IMR-90 (cell line): ENCODE measurements at regions not wholly inside any gene's neighbourhood (a gene's known extent, or its start where the extent isn't known, plus 50 kb on each side); places are given as distances from the start of the nearest gene placed in this dataset.

Experiments used
- ATAC-seq: fragments of 200-7000 bp; cut with Tn5 transposase; 2 replicates; pipeline ENCODE4 v1.9.1; 2020; ENCODE audit warnings: low read depth, mild to moderate bottlenecking, moderate library complexity
- BruUV-seq: library from RNA; stranded (reverse); fragments of 400-500 nt; replicated peaks from 2 replicates; lab custom pipeline; 2021; lab: Mats Ljungman, UMichigan
- CTCF ChIA-PET: fragments of 300-600 bp; formaldehyde crosslinking; extraction: SDS; loops from one replicate; lab custom pipeline; 2021; ENCODE audit warnings: antibody characterized with exemption; lab: Yijun Ruan, JAX
- POLR2A ChIA-PET: fragments of 300-600 bp; sonication (Branson Sonifier 250); formaldehyde crosslinking; loops from one replicate; lab custom pipeline; 2022; ENCODE audit warnings: antibody characterized with exemption; ENCODE audit not compliant: unreplicated experiment; lab: Charles Lee
- DNase-seq: peaks from one replicate; pipeline ENCODE4 v3.0.0; 2013
- H2AFZ ChIP-seq: replicated peaks from 2 replicates; pipeline ENCODE3; 2013; ENCODE audit warnings: low read length, mild to moderate bottlenecking; ENCODE audit not compliant: poor library complexity
- H2AK5ac ChIP-seq: 2 replicates; pipeline ENCODE4 v1.6.1; 2013; ENCODE audit warnings: low read depth, low read length, inconsistent platforms
- H2AK9ac ChIP-seq: replicated peaks from 2 replicates; pipeline ENCODE3; 2013; ENCODE audit warnings: mild to moderate bottlenecking, low read depth, low read length, moderate library complexity; ENCODE audit not compliant: poor library complexity
- H2BK120ac ChIP-seq: 2 replicates; pipeline ENCODE4 v1.6.1; 2013; ENCODE audit warnings: low read depth, low read length, inconsistent platforms
- H2BK15ac ChIP-seq: 3 replicates; pipeline ENCODE4 v1.6.1; 2013; ENCODE audit warnings: low read depth, low read length, inconsistent platforms
- H2BK20ac ChIP-seq: 2 replicates; pipeline ENCODE4 v1.6.1; 2013; ENCODE audit warnings: low read depth, mild to moderate bottlenecking, inconsistent platforms, low read length, moderate library complexity
- H2BK5ac ChIP-seq: 2 replicates; pipeline ENCODE4 v1.6.1; 2013; ENCODE audit warnings: mild to moderate bottlenecking, low read depth, low read length, inconsistent platforms; ENCODE audit not compliant: poor library complexity, severe bottlenecking
- H3K14ac ChIP-seq: replicated peaks from 2 replicates; pipeline ENCODE4 v1.6.1; 2013; ENCODE audit warnings: low read depth, low read length, inconsistent platforms
- H3K18ac ChIP-seq: 2 replicates; pipeline ENCODE4 v1.6.1; 2013; ENCODE audit warnings: low read depth, low read length, control low read depth
- H3K23ac ChIP-seq: 2 replicates; pipeline ENCODE4 v1.6.1; 2013; ENCODE audit warnings: low read depth, low read length, inconsistent platforms
- H3K27ac ChIP-seq: 2 replicates; pipeline ENCODE4 v1.5.1; 2013; ENCODE audit warnings: mild to moderate bottlenecking, control low read depth, low read length; ENCODE audit not compliant: insufficient read depth
- H3K27me3 ChIP-seq: 2 replicates; pipeline ENCODE4 v1.6.1; 2013; ENCODE audit warnings: low read length; ENCODE audit not compliant: control insufficient read depth, insufficient read depth
- H3K36me3 ChIP-seq: 2 replicates; pipeline ENCODE4 v1.6.1; 2013; ENCODE audit warnings: low read length, mixed read lengths; ENCODE audit not compliant: control insufficient read depth, insufficient read depth
- H3K4ac ChIP-seq: 2 replicates; pipeline ENCODE4 v1.6.1; 2013; ENCODE audit warnings: low read depth, low read length, inconsistent platforms
- H3K4me1 ChIP-seq: 2 replicates; pipeline ENCODE4 v1.6.1; 2013; ENCODE audit warnings: low read length, mixed read lengths; ENCODE audit not compliant: control insufficient read depth, insufficient read depth
- H3K4me2 ChIP-seq: 2 replicates; pipeline ENCODE4 v1.6.1; 2013; ENCODE audit warnings: low read depth, mild to moderate bottlenecking, control low read depth, low read length, moderate library complexity
- H3K4me3 ChIP-seq: 2 replicates; pipeline ENCODE4 v1.5.1; 2013; ENCODE audit warnings: low read depth, mild to moderate bottlenecking, control low read depth, low read length, moderate library complexity; ENCODE audit not compliant: insufficient read depth
- H3K56ac ChIP-seq: 2 replicates; pipeline ENCODE4 v1.6.1; 2013; ENCODE audit warnings: low read length, inconsistent platforms; ENCODE audit not compliant: insufficient read depth; ENCODE audit errors: extremely low read depth
- H3K79me1 ChIP-seq, 2 experiments: 2 replicates each; pipeline ENCODE4 v1.6.1; 2013; ENCODE audit warnings: low read length in 2 of 2, inconsistent platforms in 1 of 2, low read depth in 1 of 2
- H3K9ac ChIP-seq: 2 replicates; pipeline ENCODE4 v1.6.1; 2013; ENCODE audit warnings: low read depth, low read length, control low read depth
- H3K9me1 ChIP-seq: 2 replicates; pipeline ENCODE4 v1.6.1; 2013; ENCODE audit warnings: low read length, inconsistent platforms; ENCODE audit not compliant: insufficient read depth
- H3K9me3 ChIP-seq: 2 replicates; pipeline ENCODE4 v1.6.1; 2013; ENCODE audit warnings: low read length; ENCODE audit not compliant: control insufficient read depth, insufficient read depth
- H4K20me1 ChIP-seq: 2 replicates; pipeline ENCODE4 v1.6.1; 2013; ENCODE audit warnings: low read length, inconsistent platforms; ENCODE audit not compliant: insufficient read depth
- H4K5ac ChIP-seq: 2 replicates; pipeline ENCODE4 v1.6.1; 2013; ENCODE audit warnings: mild to moderate bottlenecking, low read depth, low read length, control low read depth
- H4K8ac ChIP-seq, 2 experiments: 2 replicates each; pipeline ENCODE4 v1.6.1; 2013; ENCODE audit warnings: low read depth in 2 of 2, low read length in 2 of 2, control low read depth in 1 of 2, inconsistent platforms in 1 of 2
- H4K91ac ChIP-seq: 2 replicates; pipeline ENCODE4 v1.6.1; 2013; ENCODE audit warnings: low read depth, low read length, inconsistent platforms; ENCODE audit not compliant: insufficient read depth
- BHLHE40 ChIP-seq: fragments of 150-350 bp; IDR thresholded peaks from 2 replicates; pipeline ENCODE4 v1.6.1; 2016; ENCODE audit warnings: mild to moderate bottlenecking, low read depth, low read length
- CEBPB ChIP-seq: IDR thresholded peaks from 2 replicates; pipeline ENCODE4 v1.6.1; 2012; ENCODE audit warnings: low read depth, low read length, improper control_type of control experiment
- CHD1 ChIP-seq: IDR thresholded peaks from 2 replicates; pipeline ENCODE4 v1.6.1; 2012; ENCODE audit warnings: low read depth, low read length, improper control_type of control experiment
- FOS ChIP-seq: fragments of 150-350 bp; IDR thresholded peaks from 2 replicates; pipeline ENCODE4 v1.6.1; 2016; ENCODE audit warnings: low read depth, low read length
- MAFK ChIP-seq: IDR thresholded peaks from 2 replicates; pipeline ENCODE4 v1.6.1; 2012; ENCODE audit warnings: low read depth, low read length, improper control_type of control experiment
- MAZ ChIP-seq: IDR thresholded peaks from 2 replicates; pipeline ENCODE4 v1.6.1; 2012; ENCODE audit warnings: low read depth, mild to moderate bottlenecking, low read length, improper control_type of control experiment, moderate library complexity, borderline replicate concordance
- MXI1 ChIP-seq: IDR thresholded peaks from 2 replicates; pipeline ENCODE4 v1.6.1; 2012; ENCODE audit warnings: low read depth, mild to moderate bottlenecking, low read length, moderate library complexity, borderline replicate concordance
- NFE2L2 ChIP-seq: fragments of 150-350 bp; IDR thresholded peaks from 2 replicates; pipeline ENCODE4 v1.6.1; 2016; ENCODE audit warnings: low read depth, mild to moderate bottlenecking, low read length
- POLR2A ChIP-seq: IDR thresholded peaks from 2 replicates; pipeline ENCODE4 v1.6.1; 2012; ENCODE audit warnings: mild to moderate bottlenecking, low read depth, low read length
- RAD21 ChIP-seq: IDR thresholded peaks from 2 replicates; pipeline ENCODE4 v1.6.1; 2012; ENCODE audit warnings: low read length, improper control_type of control experiment
- RCOR1 ChIP-seq: IDR thresholded peaks from 2 replicates; pipeline ENCODE4 v1.6.1; 2012; ENCODE audit warnings: mild to moderate bottlenecking, low read length, improper control_type of control experiment; ENCODE audit not compliant: insufficient replicate concordance
- RFX5 ChIP-seq: IDR thresholded peaks from 2 replicates; pipeline ENCODE4 v1.8.0; 2012; ENCODE audit warnings: low read depth, mild to moderate bottlenecking, low read length, moderate library complexity
- SMC3 ChIP-seq: fragments of 150-350 bp; IDR thresholded peaks from 2 replicates; pipeline ENCODE4 v1.6.1; 2016; ENCODE audit warnings: low read depth, mild to moderate bottlenecking, antibody characterized with exemption, low read length, moderate library complexity
- WGBS, 2 experiments: methylation state at CpG; one replicate each; pipeline versions ENCODE4 v1.1.5 to v1.1.7; 2013; ENCODE audit warnings: missing lambda C conversion rate in 2 of 2; ENCODE audit not compliant: insufficient read length in 1 of 2; ENCODE audit errors: extremely low coverage in 2 of 2; 5-methylcytosine and 5-hydroxymethylcytosine counted together
- dilution Hi-C: fragments of 300-500 bp; cut with HindIII; formaldehyde crosslinking; loops from one replicate; pipeline ENCODE4 v1.14.3; 2018; ENCODE audit warnings: low sequenced_read_pairs; ENCODE audit not compliant: unreplicated experiment
- in situ Hi-C: fragments of 300-500 bp; cut with MboI; formaldehyde crosslinking; loops from 3 replicates; pipeline ENCODE4 v1.14.3; 2019; ENCODE audit warnings: low sequenced_read_pairs, inconsistent platforms, mixed read lengths
- intact Hi-C: fragments of 100-400 bp; cut with micrococcal nuclease; formaldehyde crosslinking; loops from 2 replicates; pipeline ENCODE4 v1.10.0; 2022
- TF ChIP-seq, protein P1 (sequence below): fragments of 150-350 bp; IDR thresholded peaks from 2 replicates; pipeline ENCODE4 v1.6.1; 2017; ENCODE audit warnings: mild to moderate bottlenecking, antibody characterized with exemption, low read length, low read depth
- TF ChIP-seq, protein P2 (sequence below): fragments of 150-350 bp; IDR thresholded peaks from 2 replicates; pipeline ENCODE4 v1.6.1; 2016; ENCODE audit warnings: low read depth, mild to moderate bottlenecking, low read length, moderate library complexity, borderline replicate concordance
- TF ChIP-seq, protein P3 (sequence below): conservative IDR thresholded peaks from 2 replicates; pipeline ENCODE4 v1.5.1; 2012; ENCODE audit warnings: mild to moderate bottlenecking, low read depth, low read length, improper control_type of control experiment

DNA sequence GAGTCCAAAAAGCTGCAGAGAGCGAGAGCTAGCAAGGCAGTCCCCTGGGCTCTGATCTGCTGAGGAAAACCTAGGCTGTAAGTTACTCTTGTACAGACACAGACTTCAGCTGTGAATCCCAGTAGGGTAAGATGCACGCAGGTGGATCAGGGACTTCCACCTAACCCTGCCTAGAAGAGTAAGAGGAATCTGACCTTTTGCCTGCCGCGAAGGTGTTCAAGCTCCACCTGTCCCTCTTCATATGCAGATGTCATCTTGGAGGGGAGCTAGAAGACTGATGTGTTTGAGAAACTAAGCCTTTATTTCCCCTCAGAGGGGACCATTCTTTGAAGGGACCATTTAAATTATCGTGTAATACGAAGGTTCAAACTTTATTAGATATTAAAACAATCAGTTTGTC is 108.6 kb upstream of the USP24 start:
- Histone ChIP-seq H3K4me3 (no peak overlapping the region), H3K27me3 (peaks cover 5% of the 10 kb centered on the region; the same call in 1 of the 2 replicates), H4K8ac (no peak overlapping the region), H2BK15ac (peak overlapping the region; percentile 34; the same call in 1 of the 3 replicates), H4K5ac (no peak overlapping the region), H3K4ac (peak overlapping the region; percentile 54), H2BK5ac (no peak overlapping the region), H3K4me2 (no peak overlapping the region), H3K4me1 (peaks cover 9% of the 10 kb centered on the region; the same call in 1 of the 2 replicates), H3K9me1 (peaks cover 8% of the 10 kb centered on the region), H2BK120ac (peak overlapping the region; percentile 45; the same call in 1 of the 2 replicates), H3K14ac (no peak overlapping the region), H2BK20ac (peak overlapping the region; percentile 53; the same call in 1 of the 2 replicates), H3K56ac (no peak overlapping the region), H3K79me1 (no peaks in the 10 kb centered on the region), H3K9ac (no peak overlapping the region), H4K91ac (peak overlapping the region; percentile 67; the same call in 1 of the 2 replicates), H4K20me1 (no peaks in the 10 kb centered on the region), H3K23ac (0 out of 2 replicates have a peak overlapping the region, but pooled peaks have one; percentile 52), H3K27ac (no peak overlapping the region), H2AK9ac (no peak overlapping the region), H2AK5ac (no peak overlapping the region; the same call in 1 of the 2 replicates), H3K9me3 (no peaks in the 10 kb centered on the region), H2AFZ (no peak overlapping the region), H3K18ac (no peak overlapping the region), H3K36me3 (no peaks in the 10 kb centered on the region)
- ChIA-PET POLR2A (no interaction called here), CTCF (no interaction called here)
- in situ Hi-C loops: no loop called here
- WGBS, 2 experiments: no CpG with 5 or more reads among the region's 6 CpGs
- TF ChIP-seq, protein P1, sequence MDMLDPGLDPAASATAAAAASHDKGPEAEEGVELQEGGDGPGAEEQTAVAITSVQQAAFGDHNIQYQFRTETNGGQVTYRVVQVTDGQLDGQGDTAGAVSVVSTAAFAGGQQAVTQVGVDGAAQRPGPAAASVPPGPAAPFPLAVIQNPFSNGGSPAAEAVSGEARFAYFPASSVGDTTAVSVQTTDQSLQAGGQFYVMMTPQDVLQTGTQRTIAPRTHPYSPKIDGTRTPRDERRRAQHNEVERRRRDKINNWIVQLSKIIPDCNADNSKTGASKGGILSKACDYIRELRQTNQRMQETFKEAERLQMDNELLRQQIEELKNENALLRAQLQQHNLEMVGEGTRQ: no peak
- no peak for TF ChIP-seq FOS
- no peak for TF ChIP-seq POLR2A
- no peak for TF ChIP-seq RAD21
- no peak for TF ChIP-seq MAZ
- TF ChIP-seq CEBPB: no peak
- no peak for TF ChIP-seq MXI1
- no peak for TF ChIP-seq RFX5
- TF ChIP-seq, protein P2, sequence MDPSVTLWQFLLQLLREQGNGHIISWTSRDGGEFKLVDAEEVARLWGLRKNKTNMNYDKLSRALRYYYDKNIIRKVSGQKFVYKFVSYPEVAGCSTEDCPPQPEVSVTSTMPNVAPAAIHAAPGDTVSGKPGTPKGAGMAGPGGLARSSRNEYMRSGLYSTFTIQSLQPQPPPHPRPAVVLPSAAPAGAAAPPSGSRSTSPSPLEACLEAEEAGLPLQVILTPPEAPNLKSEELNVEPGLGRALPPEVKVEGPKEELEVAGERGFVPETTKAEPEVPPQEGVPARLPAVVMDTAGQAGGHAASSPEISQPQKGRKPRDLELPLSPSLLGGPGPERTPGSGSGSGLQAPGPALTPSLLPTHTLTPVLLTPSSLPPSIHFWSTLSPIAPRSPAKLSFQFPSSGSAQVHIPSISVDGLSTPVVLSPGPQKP: no peak
- no peak for TF ChIP-seq CHD1
- TF ChIP-seq RCOR1: no peak
- no peak for TF ChIP-seq NFE2L2
- TF ChIP-seq SMC3: no peak
- TF ChIP-seq, protein P3, sequence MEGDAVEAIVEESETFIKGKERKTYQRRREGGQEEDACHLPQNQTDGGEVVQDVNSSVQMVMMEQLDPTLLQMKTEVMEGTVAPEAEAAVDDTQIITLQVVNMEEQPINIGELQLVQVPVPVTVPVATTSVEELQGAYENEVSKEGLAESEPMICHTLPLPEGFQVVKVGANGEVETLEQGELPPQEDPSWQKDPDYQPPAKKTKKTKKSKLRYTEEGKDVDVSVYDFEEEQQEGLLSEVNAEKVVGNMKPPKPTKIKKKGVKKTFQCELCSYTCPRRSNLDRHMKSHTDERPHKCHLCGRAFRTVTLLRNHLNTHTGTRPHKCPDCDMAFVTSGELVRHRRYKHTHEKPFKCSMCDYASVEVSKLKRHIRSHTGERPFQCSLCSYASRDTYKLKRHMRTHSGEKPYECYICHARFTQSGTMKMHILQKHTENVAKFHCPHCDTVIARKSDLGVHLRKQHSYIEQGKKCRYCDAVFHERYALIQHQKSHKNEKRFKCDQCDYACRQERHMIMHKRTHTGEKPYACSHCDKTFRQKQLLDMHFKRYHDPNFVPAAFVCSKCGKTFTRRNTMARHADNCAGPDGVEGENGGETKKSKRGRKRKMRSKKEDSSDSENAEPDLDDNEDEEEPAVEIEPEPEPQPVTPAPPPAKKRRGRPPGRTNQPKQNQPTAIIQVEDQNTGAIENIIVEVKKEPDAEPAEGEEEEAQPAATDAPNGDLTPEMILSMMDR: no peak
- TF ChIP-seq BHLHE40: no peak
- TF ChIP-seq MAFK: no peak
- ATAC-seq (no peak), DNase-seq (no peak)
- intact Hi-C loops: no loop called here
- no TSS peak for BruUV-seq
- dilution Hi-C loops: no loop called here
